Esophagus squamous epithelium (tissue), 5 donors: ENCODE measurements at regions not wholly inside any gene's neighbourhood (a gene's known extent, or its start where the extent isn't known, plus 50 kb on each side); places are given as distances from the start of the nearest gene placed in this dataset.

ENCODE experiments used
- DNase-seq: peaks from one replicate; lab custom pipeline; 2025; lab: John Stamatoyannopoulos, UW
- H3K27ac ChIP-seq, 4 donors: fragments of 200-600 bp; sonication (generic); one replicate each; pipeline ENCODE4 v1.5.1; 2016 to 2019; ENCODE audit warnings: mild to moderate bottlenecking in 1 of 4
- H3K27me3 ChIP-seq, 4 donors: fragments of 200-600 bp; sonication (generic); 1 replicate in 3 of 4; 2 replicates in 1 of 4; pipeline versions ENCODE4 v1.5.1 to v1.6.0; 2017 to 2021; ENCODE audit warnings: antibody characterized with exemption in 1 of 4
- H3K36me3 ChIP-seq, 3 donors: fragments of 200-600 bp; sonication (generic); one replicate each; pipeline ENCODE4 v1.5.1; 2016 to 2019
- H3K4me1 ChIP-seq, 3 donors: fragments of 200-600 bp; sonication (generic); one replicate each; pipeline ENCODE4 v1.5.1; 2017 to 2019
- H3K4me3 ChIP-seq, 4 donors: fragments of 200-600 bp; sonication (generic); 1 replicate in 3 of 4; 2 replicates in 1 of 4; pipeline ENCODE4 v1.5.1; 2016 to 2019; ENCODE audit warnings: mild to moderate bottlenecking in 2 of 4, moderate library complexity in 1 of 4
- H3K9me3 ChIP-seq, 3 donors: fragments of 200-600 bp; sonication (generic); one replicate each; pipeline ENCODE4 v1.5.1; 2016 to 2019
- CTCF ChIP-seq, 6 experiments: fragments of 450-650 bp in 4 of 6; fragments of 200-600 bp in 2 of 6; sonication (generic) in 2 of 6; IDR thresholded peaks; one replicate each; pipeline ENCODE4 v1.5.1; 2016 to 2019; ENCODE audit warnings: antibody characterized with exemption in 6 of 6, mild to moderate bottlenecking in 4 of 6, moderate library complexity in 4 of 6
- POLR2A ChIP-seq, 4 donors: fragments of 450-650 bp; IDR thresholded peaks; one replicate each; pipeline ENCODE4 v1.6.1; 2017; ENCODE audit warnings: antibody characterized with exemption in 4 of 4, mild to moderate bottlenecking in 4 of 4, moderate library complexity in 3 of 4
- WGBS, 2 donors: methylation state at CpG; one replicate each; pipeline ENCODE4 v1.1.5; 2018; 5-methylcytosine and 5-hydroxymethylcytosine counted together
- intact Hi-C: fragments of 100-400 bp; cut with DNase I; formaldehyde crosslinking; loops from one replicate; pipeline ENCODE4 v1.15.0; 2022
- donor health status: DM: yes; HTN: yes; CAD: no.

DNA sequence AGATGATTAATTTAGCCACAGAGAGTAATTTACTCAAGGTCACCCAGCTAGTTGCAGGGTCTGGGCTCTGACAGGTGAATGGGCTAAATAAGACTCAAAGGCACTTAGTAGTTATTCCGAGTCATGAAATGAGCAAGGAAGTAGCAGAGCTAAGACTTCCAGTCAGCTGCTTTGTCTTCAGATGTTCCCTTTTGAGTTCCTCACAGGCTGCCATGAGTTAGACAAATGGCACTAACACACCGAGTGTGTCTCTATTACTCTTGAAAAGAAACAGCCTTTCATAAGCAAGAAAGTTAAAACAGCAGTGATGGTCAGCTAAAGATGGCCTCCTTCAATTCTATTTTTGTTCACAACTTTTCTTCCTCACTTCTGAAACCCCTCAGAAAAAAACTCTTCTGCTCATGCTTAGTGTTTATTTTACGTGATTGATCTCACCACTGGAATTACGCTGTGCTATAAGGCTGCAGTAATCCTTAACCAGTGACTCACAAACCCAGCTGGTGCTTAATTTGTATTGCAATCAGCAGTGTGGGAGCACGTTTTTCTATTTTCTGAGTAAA, 389.1 kb downstream of the AASDHPPT start:
- Histone ChIP-seq H3K9me3 (no peaks in the 10 kb centered on the region), H3K27me3 (peaks cover 0 to 87% (median 0%) of the 10 kb centered on the region in 4 donors), H3K4me1 (no peaks in the 10 kb centered on the region), H3K36me3 (no peaks in the 10 kb centered on the region), H3K4me3 (no peak overlapping the region), H3K27ac (no peak overlapping the region)
- no peak for DNase-seq
- TF ChIP-seq CTCF (IDR thresholded peaks at IDR 0.05) (no peak), POLR2A (IDR thresholded peaks at IDR 0.05) (no peak)
- intact Hi-C loops = no loop called here
- 20 to 35% methylated on average over 5 of the region's 5 CpGs for WGBS, 2 donors

GRCh38 chr11:106467501-106467900, 390.0 kb downstream of the AASDHPPT start:
- H3K4me3 ChIP-seq = no peak overlapping the region
- H3K27me3 ChIP-seq = peaks cover 0 to 84% (median 0%) of the 10 kb centered on the region in 4 donors
- no peaks in the 10 kb centered on the region for H3K36me3 ChIP-seq
- DNase-seq = no peak
- H3K27ac ChIP-seq = no peak overlapping the region
- intact Hi-C loops = no loop called here
- TF ChIP-seq POLR2A (IDR thresholded peaks at IDR 0.05) (no peak), CTCF (IDR thresholded peaks at IDR 0.05) (no peak)
- no peaks in the 10 kb centered on the region for H3K9me3 ChIP-seq
- peaks cover 0 to 3% (median 0%) of the 10 kb centered on the region in 3 donors for H3K4me1 ChIP-seq

- H3K4me1 ChIP-seq = peaks cover 0 to 9% (median 0%) of the 10 kb centered on the region in 3 donors
- H3K36me3 ChIP-seq = no peaks in the 10 kb centered on the region
- no peak overlapping the region for H3K27ac ChIP-seq
- TF ChIP-seq POLR2A (IDR thresholded peaks at IDR 0.05) = no peak
- no peak for TF ChIP-seq CTCF (IDR thresholded peaks at IDR 0.05)
- intact Hi-C loops = no loop called here
- H3K9me3 ChIP-seq = no peaks in the 10 kb centered on the region
- no peak overlapping the region for H3K4me3 ChIP-seq
- no peak for DNase-seq
- WGBS, 2 donors = 66 to 88% methylated on average over 3 of the region's 3 CpGs
- H3K27me3 ChIP-seq = peaks cover 0 to 83% (median 0%) of the 10 kb centered on the region in 4 donors
These were observed 390.6 kb downstream of the AASDHPPT start for GRCh38 chr11:106468086-106468485.

GRCh38 chr11:106468531-106468930, 391.1 kb downstream of the AASDHPPT start:
- H3K4me3 ChIP-seq = no peak overlapping the region
- no peak for DNase-seq
- peaks cover 0 to 12% (median 0%) of the 10 kb centered on the region in 3 donors for H3K4me1 ChIP-seq
- H3K36me3 ChIP-seq = no peaks in the 10 kb centered on the region
- intact Hi-C loops = no loop called here
- TF ChIP-seq POLR2A (IDR thresholded peaks at IDR 0.05) = no peak
- no peak for TF ChIP-seq CTCF (IDR thresholded peaks at IDR 0.05)
- H3K27me3 ChIP-seq = peaks cover 0 to 83% (median 0%) of the 10 kb centered on the region in 4 donors
- H3K27ac ChIP-seq = no peak overlapping the region
- no peaks in the 10 kb centered on the region for H3K9me3 ChIP-seq
- 88 to 97% methylated on average over 1 of the region's 1 CpG for WGBS, 2 donors

GRCh38 chr11:106470230-106470629, 392.8 kb downstream of the AASDHPPT start:
- H3K9me3 ChIP-seq = peaks cover 0 to 8% (median 0%) of the 10 kb centered on the region in 3 donors
- H3K27ac ChIP-seq = no peak overlapping the region
- no peak overlapping the region for H3K4me3 ChIP-seq
- peaks cover 0 to 12% (median 0%) of the 10 kb centered on the region in 3 donors for H3K4me1 ChIP-seq
- intact Hi-C loops = no loop called here
- no peak for TF ChIP-seq POLR2A (IDR thresholded peaks at IDR 0.05)
- no peak for TF ChIP-seq CTCF (IDR thresholded peaks at IDR 0.05)
- no peak for DNase-seq
- H3K36me3 ChIP-seq = no peaks in the 10 kb centered on the region
- H3K27me3 ChIP-seq = peaks cover 0 to 81% (median 0%) of the 10 kb centered on the region in 4 donors
- WGBS, 2 donors = 78 to 80% methylated on average over 3 of the region's 3 CpGs
